ENCODE measurements at regions not wholly inside any gene's neighbourhood (a gene's known extent, or its start where the extent isn't known, plus 50 kb on each side); places are given as distances from the start of the nearest gene placed in this dataset.

GRCh38 chr4:32440391-32440790, 1720.2 kb downstream of the PCDH7 start:
- no peaks in the 10 kb centered on the region for H3K9me3 Mint-ChIP-seq
- no peaks in the 10 kb centered on the region for H3K23me2 ChIP-seq (ENCODE audit: insufficient read length, low read depth, low read length, poor library complexity, severe bottlenecking)
- H3K56ac ChIP-seq (ENCODE audit: insufficient read length, low read depth, low read length), result no peak overlapping the region
- H2BK20ac ChIP-seq (ENCODE audit: low read depth, low read length, poor library complexity, severe bottlenecking), result no peak overlapping the region
- no peak overlapping the region for H2BK15ac ChIP-seq (ENCODE audit: low read depth, low read length)
- no peak overlapping the region for H4K91ac ChIP-seq (ENCODE audit: insufficient read length, low read depth, low read length)
- no peak overlapping the region for H3K23ac ChIP-seq (ENCODE audit: insufficient read length, low read depth, low read length)
- H3K4me1 Mint-ChIP-seq, result no peaks in the 10 kb centered on the region
- H3T11ph ChIP-seq (ENCODE audit: low read length), result no peak overlapping the region
- no peak overlapping the region for H4K5ac ChIP-seq (ENCODE audit: insufficient read length, low read depth, low read length)
- H3K4me2 ChIP-seq (ENCODE audit: insufficient read depth, insufficient read length, low read length), result no peak overlapping the region
- no peaks in the 10 kb centered on the region for H3K36me3 Mint-ChIP-seq (ENCODE audit: insufficient read depth in 1 of 3, low read depth in 3 of 3)
- H3K27me3 Mint-ChIP-seq (ENCODE audit: low read depth), result no peaks in the 10 kb centered on the region
- no peak overlapping the region for H3K27ac Mint-ChIP-seq
- no peak for DNase-seq
- no peaks in the 10 kb centered on the region for H3K79me1 ChIP-seq (ENCODE audit: insufficient read depth, low read depth, low read length, poor library complexity, severe bottlenecking)
- H3K18ac ChIP-seq (ENCODE audit: insufficient read length, low read depth, low read length), result no peak overlapping the region
- H3K4me3 Mint-ChIP-seq, result no peak overlapping the region
- no peaks in the 10 kb centered on the region for H3K79me2 ChIP-seq (ENCODE audit: insufficient read depth, low read length)
- H3K27ac ChIP-seq (ENCODE audit: insufficient read length, low read depth, low read length), result no peak overlapping the region
- H2BK120ac ChIP-seq (ENCODE audit: low read depth, low read length, poor library complexity, severe bottlenecking), result no peak overlapping the region
- H4K20me1 ChIP-seq (ENCODE audit: control insufficient read depth, insufficient read depth, insufficient read length), result no peaks in the 10 kb centered on the region
- no peak overlapping the region for H3K9ac ChIP-seq (ENCODE audit: extremely low read depth, insufficient read length, low read length)
- H2AK5ac ChIP-seq (ENCODE audit: insufficient read length, low read length), result no peak overlapping the region
- H2BK12ac ChIP-seq (ENCODE audit: insufficient read length, low read depth, low read length), result no peak overlapping the region
- H4K8ac ChIP-seq (replicated peaks; ENCODE audit: insufficient read length, low read depth, low read length), result no peak overlapping the region
- no peak overlapping the region for H2BK5ac ChIP-seq (ENCODE audit: insufficient read length, low read length)
- WGBS (ENCODE audit: extremely low coverage, insufficient read length, low lambda C conversion rate), result no CpG with 5 or more reads among the region's 3 CpGs
- H2AFZ ChIP-seq (ENCODE audit: low read length), result no peak overlapping the region
- H3K4ac ChIP-seq (ENCODE audit: low read depth, low read length), result no peak overlapping the region
- no peaks in the 10 kb centered on the region for H3K27me3 ChIP-seq (ENCODE audit: insufficient read depth, low read length)
- no peaks in the 10 kb centered on the region for H3K4me1 ChIP-seq (ENCODE audit: insufficient read depth, low read length)
- TF ChIP-seq CTCF (conservative IDR thresholded peaks at IDR 0.05), result no peak
- no peak overlapping the region for H3K14ac ChIP-seq (ENCODE audit: insufficient read depth, low read length)
- H3K9me3 ChIP-seq (ENCODE audit: control insufficient read depth, low read depth, low read length), result no peaks in the 10 kb centered on the region

All from H9 (cell line).